Testis (tissue), 2 donors: ENCODE measurements at regions not wholly inside any gene's neighbourhood (a gene's known extent, or its start where the extent isn't known, plus 50 kb on each side); places are given as distances from the start of the nearest gene placed in this dataset.

ENCODE experiments used
- DNase-seq: peaks from one replicate; pipeline ENCODE4 v3.0.0-alpha.2; 2019
- H3K27ac ChIP-seq, 2 donors: fragments of 200-600 bp; sonication (generic); one replicate each; pipeline ENCODE4 v1.5.1; 2019
- H3K27me3 ChIP-seq: fragments of 200-600 bp; sonication (generic); one replicate; pipeline ENCODE4 v1.5.1; 2019
- H3K36me3 ChIP-seq: fragments of 200-600 bp; sonication (generic); one replicate; pipeline ENCODE4 v1.5.1; 2017; ENCODE audit warnings: low read depth; ENCODE audit errors: missing control alignments
- H3K4me1 ChIP-seq: fragments of 200-600 bp; sonication (generic); one replicate; pipeline ENCODE4 v1.5.1; 2019
- H3K4me3 ChIP-seq, 2 donors: fragments of 200-600 bp; sonication (generic); one replicate each; pipeline ENCODE4 v1.5.1; 2017 to 2019
- H3K9me3 ChIP-seq: fragments of 200-600 bp; sonication (generic); one replicate; pipeline ENCODE4 v1.5.1; 2017
- POLR2A ChIP-seq: fragments of 450-650 bp; IDR thresholded peaks from one replicate; pipeline ENCODE4 v1.6.1; 2017; ENCODE audit warnings: antibody characterized with exemption, mild to moderate bottlenecking, moderate library complexity
- WGBS, 2 donors: methylation state at CpG; one replicate each; pipeline ENCODE4 v1.1.5; 2018; 5-methylcytosine and 5-hydroxymethylcytosine counted together
- intact Hi-C: fragments of 100-400 bp; cut with DNase I; formaldehyde crosslinking; loops from one replicate; pipeline ENCODE4 v1.15.1; 2023; ENCODE audit warnings: low total_unique reads
- TF ChIP-seq, protein P1 (sequence below), 3 experiments: fragments of 450-650 bp in 2 of 3; fragments of 200-600 bp in 1 of 3; sonication (generic) in 1 of 3; IDR thresholded peaks; one replicate each; pipeline ENCODE4 v1.5.1; 2016 to 2019; ENCODE audit warnings: antibody characterized with exemption in 3 of 3, mild to moderate bottlenecking in 2 of 3, moderate library complexity in 1 of 3

DNA sequence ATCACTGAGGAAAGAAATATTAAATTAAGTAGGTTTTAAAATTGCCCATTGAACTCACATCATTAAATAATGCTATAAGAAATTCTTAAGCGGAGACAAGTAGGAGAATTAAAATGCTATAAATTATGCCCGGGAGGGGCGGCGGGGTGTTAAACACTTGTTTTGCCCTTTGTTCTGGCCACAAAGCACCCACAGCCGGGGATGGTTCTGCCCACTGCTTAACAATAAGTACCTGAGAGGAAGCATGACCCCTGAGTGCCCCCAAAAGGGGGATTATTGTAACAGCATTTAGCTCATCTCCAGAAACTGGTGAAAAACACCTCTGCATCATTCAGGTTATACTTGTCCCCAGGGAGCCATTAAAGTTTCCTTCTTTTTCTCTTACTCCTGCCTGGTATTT, 332.7 kb upstream of the POU3F3 start:
- no peaks in the 10 kb centered on the region for H3K27me3 ChIP-seq
- no peak overlapping the region for H3K4me3 ChIP-seq
- H3K36me3 ChIP-seq, result no peaks in the 10 kb centered on the region
- intact Hi-C loops, result no loop called here
- TF ChIP-seq, protein P1, sequence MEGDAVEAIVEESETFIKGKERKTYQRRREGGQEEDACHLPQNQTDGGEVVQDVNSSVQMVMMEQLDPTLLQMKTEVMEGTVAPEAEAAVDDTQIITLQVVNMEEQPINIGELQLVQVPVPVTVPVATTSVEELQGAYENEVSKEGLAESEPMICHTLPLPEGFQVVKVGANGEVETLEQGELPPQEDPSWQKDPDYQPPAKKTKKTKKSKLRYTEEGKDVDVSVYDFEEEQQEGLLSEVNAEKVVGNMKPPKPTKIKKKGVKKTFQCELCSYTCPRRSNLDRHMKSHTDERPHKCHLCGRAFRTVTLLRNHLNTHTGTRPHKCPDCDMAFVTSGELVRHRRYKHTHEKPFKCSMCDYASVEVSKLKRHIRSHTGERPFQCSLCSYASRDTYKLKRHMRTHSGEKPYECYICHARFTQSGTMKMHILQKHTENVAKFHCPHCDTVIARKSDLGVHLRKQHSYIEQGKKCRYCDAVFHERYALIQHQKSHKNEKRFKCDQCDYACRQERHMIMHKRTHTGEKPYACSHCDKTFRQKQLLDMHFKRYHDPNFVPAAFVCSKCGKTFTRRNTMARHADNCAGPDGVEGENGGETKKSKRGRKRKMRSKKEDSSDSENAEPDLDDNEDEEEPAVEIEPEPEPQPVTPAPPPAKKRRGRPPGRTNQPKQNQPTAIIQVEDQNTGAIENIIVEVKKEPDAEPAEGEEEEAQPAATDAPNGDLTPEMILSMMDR (IDR thresholded peaks at IDR 0.05), result no peak
- TF ChIP-seq POLR2A, result no peak
- DNase-seq, result no peak
- H3K27ac ChIP-seq, result no peak overlapping the region
- WGBS, 2 donors, result 32 to 33% methylated on average over 5 of the region's 5 CpGs
- H3K9me3 ChIP-seq, result no peaks in the 10 kb centered on the region
- no peaks in the 10 kb centered on the region for H3K4me1 ChIP-seq

DNA sequence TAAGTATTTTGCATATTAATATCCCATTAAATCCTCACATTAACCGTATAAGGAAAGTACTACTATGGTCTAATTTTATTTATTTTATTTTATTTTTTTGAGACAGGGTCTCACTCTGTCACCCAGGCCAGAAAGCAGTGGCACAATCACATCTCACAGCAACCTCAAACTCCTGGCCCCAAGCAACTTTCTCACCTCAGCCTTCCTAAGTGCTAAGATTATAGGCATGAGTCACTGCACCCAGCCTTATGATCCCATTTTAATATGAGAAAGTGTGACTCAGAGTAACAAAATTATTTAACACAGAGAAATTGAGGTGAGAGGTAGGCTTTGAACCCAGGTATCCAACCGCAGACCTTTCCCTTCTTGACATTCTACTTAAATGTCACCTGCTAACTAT, 330.0 kb upstream of the POU3F3 start:
- H3K27ac ChIP-seq, result no peak overlapping the region
- 81 to 91% methylated on average over 2 of the region's 2 CpGs for WGBS, 2 donors
- no peaks in the 10 kb centered on the region for H3K27me3 ChIP-seq
- no peak overlapping the region for H3K4me3 ChIP-seq
- TF ChIP-seq, protein P1 (IDR thresholded peaks at IDR 0.05), result no peak
- TF ChIP-seq POLR2A, result no peak
- intact Hi-C loops, result no loop called here
- no peaks in the 10 kb centered on the region for H3K9me3 ChIP-seq
- H3K4me1 ChIP-seq, result no peaks in the 10 kb centered on the region
- no peaks in the 10 kb centered on the region for H3K36me3 ChIP-seq
- DNase-seq, result no peak

DNA sequence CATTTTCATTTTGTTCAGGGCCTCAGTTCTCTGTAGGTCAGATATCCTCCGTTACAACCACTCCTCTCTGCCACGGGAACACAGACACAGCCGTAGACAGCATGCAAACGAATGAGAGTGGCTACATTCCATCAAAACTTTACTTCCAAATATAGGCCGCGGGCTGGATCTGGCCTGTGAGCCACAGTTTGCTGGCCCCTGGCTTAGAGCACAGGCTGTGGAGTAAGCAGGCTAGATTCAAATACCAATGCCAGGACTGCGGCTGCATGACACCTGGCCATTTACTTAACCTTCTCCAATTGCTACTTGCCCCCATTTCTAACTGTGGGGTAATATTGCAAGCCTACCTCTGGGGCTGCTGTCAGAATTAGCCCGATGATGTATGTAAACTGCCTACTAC, 325.8 kb upstream of the POU3F3 start:
- TF ChIP-seq, protein P1 (IDR thresholded peaks at IDR 0.05), result no peak
- no peak for TF ChIP-seq POLR2A
- 73 to 76% methylated on average over 8 of the region's 8 CpGs for WGBS, 2 donors
- DNase-seq, result no peak
- H3K36me3 ChIP-seq, result no peaks in the 10 kb centered on the region
- no peaks in the 10 kb centered on the region for H3K27me3 ChIP-seq
- no peaks in the 10 kb centered on the region for H3K4me1 ChIP-seq
- no peak overlapping the region for H3K27ac ChIP-seq
- no peak overlapping the region for H3K4me3 ChIP-seq
- H3K9me3 ChIP-seq, result no peaks in the 10 kb centered on the region
- intact Hi-C loops, result no loop called here

DNA sequence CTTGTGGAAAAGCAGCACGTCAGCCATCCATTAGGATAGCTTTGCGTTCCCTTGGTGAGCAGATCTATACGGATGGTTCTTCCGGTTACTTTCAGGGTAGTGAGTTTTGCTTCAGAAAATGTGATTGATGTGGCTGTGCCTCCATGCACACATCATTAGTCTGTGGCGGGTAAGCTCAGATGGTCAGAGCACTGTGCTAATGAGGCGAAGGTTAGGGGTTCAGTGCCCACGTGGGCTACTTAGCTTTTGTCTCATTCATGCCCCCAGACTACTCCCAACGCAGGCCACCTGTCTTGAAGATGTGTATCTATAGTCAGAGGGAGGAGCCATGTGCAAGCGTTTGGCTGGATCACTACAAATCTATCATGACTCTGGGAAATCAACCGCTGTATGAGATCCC, 322.8 kb upstream of the POU3F3 start:
- intact Hi-C loops, result no loop called here
- no peaks in the 10 kb centered on the region for H3K27me3 ChIP-seq
- H3K4me3 ChIP-seq, result no peak overlapping the region
- WGBS, 2 donors, result 79 to 80% methylated on average over 6 to 10 of the region's 10 CpGs
- no peak for DNase-seq
- TF ChIP-seq, protein P1 (IDR thresholded peaks at IDR 0.05), result no peak
- no peak for TF ChIP-seq POLR2A
- no peaks in the 10 kb centered on the region for H3K36me3 ChIP-seq
- no peaks in the 10 kb centered on the region for H3K9me3 ChIP-seq
- H3K27ac ChIP-seq, result no peak overlapping the region
- H3K4me1 ChIP-seq, result no peaks in the 10 kb centered on the region

DNA sequence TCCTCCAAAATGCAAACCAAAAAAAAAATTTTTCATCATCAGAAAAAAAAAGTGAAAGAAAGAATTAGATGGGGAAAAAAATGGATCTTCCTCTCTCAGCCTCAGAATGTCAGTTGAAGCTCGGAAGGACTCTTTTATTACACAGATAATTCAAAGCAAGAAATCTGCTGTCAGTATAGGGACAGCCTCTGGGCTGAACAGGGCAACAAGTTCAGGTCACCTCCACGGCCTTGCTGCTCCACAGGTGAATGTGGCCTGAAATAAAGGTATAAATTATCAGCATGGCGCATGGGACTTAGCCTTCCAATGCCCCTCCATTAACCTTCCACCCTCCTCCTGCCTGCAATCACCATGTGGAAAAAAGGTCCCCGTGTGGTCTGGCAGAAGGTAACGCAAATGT, 316.8 kb upstream of the POU3F3 start:
- WGBS, 2 donors, result 71 to 77% methylated on average over 5 of the region's 5 CpGs
- Histone ChIP-seq H3K4me1 (no peaks in the 10 kb centered on the region), H3K4me3 (no peak overlapping the region), H3K9me3 (no peaks in the 10 kb centered on the region), H3K27ac (no peak overlapping the region), H3K27me3 (no peaks in the 10 kb centered on the region), H3K36me3 (no peaks in the 10 kb centered on the region)
- TF ChIP-seq, protein P1 (IDR thresholded peaks at IDR 0.05), result no peak
- no peak for TF ChIP-seq POLR2A
- DNase-seq, result no peak
- intact Hi-C loops, result no loop called here
